ENCODE measurements at regions not wholly inside any gene's neighbourhood (a gene's known extent, or its start where the extent isn't known, plus 50 kb on each side); places are given as distances from the start of the nearest gene placed in this dataset.

DNA sequence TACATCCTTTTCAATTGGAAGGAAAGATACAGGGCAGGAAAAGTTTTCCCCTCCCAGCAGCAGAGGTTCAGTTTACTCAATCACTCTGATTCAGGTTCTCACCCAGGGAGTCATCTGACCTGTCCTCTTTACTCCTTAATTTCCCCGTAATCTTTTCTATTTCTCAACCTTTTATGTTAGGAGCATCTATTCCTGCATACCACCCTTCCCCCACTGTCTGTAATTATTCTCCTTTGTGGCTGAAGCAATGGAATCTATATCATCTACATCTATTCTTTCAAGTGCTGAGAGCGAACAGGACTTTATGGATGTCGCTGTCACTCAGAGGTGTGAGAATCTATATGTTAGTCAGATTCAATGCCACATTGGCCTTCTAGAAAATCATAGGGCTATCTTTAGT is 175.2 kb downstream of the NOL4 start:
- Histone ChIP-seq H3K4me1 (no peaks in the 10 kb centered on the region), H3K27me3 (no peaks in the 10 kb centered on the region), H3K27ac (no peak overlapping the region), H3K36me3 (no peaks in the 10 kb centered on the region), H3K4me3 (no peak overlapping the region), H3K9me3 (no peaks in the 10 kb centered on the region)
- TF ChIP-seq EP300 (IDR thresholded peaks at IDR 0.05) (no peak), POLR2A (IDR thresholded peaks at IDR 0.05) (no peak)
- TF ChIP-seq, protein P1, sequence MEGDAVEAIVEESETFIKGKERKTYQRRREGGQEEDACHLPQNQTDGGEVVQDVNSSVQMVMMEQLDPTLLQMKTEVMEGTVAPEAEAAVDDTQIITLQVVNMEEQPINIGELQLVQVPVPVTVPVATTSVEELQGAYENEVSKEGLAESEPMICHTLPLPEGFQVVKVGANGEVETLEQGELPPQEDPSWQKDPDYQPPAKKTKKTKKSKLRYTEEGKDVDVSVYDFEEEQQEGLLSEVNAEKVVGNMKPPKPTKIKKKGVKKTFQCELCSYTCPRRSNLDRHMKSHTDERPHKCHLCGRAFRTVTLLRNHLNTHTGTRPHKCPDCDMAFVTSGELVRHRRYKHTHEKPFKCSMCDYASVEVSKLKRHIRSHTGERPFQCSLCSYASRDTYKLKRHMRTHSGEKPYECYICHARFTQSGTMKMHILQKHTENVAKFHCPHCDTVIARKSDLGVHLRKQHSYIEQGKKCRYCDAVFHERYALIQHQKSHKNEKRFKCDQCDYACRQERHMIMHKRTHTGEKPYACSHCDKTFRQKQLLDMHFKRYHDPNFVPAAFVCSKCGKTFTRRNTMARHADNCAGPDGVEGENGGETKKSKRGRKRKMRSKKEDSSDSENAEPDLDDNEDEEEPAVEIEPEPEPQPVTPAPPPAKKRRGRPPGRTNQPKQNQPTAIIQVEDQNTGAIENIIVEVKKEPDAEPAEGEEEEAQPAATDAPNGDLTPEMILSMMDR (IDR thresholded peaks at IDR 0.05) = no peak
- DNase-seq (ENCODE audit: low spot score in 2 of 2) = no peak
- WGBS, 2 donors = 77 to 90% methylated on average over 3 of the region's 3 CpGs

DNA sequence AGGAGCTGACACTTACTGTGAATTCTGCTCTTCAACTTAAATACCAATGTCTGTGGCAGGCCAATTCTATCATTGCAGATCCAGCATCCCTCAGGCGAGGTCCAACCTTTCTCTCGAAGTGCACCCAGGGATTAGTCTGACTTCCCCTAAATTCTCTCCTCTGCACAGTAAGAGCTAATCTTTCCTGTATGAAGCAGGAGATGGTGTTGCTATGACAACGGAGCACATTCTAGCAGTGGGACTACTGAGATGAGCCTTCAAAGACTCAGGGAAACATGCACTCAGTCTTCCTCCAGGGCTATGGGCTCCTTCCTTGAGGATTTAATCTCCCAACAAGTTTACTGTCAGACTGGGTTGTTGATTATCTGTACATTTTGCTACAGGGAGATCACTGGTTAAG is 176.3 kb downstream of the NOL4 start:
- H3K9me3 ChIP-seq = no peaks in the 10 kb centered on the region
- no peak for DNase-seq (ENCODE audit: low spot score in 2 of 2)
- H3K27me3 ChIP-seq = no peaks in the 10 kb centered on the region
- 85 to 86% methylated on average over 3 of the region's 3 CpGs for WGBS, 2 donors
- H3K4me3 ChIP-seq = no peak overlapping the region
- no peak for TF ChIP-seq EP300 (IDR thresholded peaks at IDR 0.05)
- TF ChIP-seq POLR2A (IDR thresholded peaks at IDR 0.05) = no peak
- TF ChIP-seq, protein P1 (IDR thresholded peaks at IDR 0.05) = no peak
- no peaks in the 10 kb centered on the region for H3K4me1 ChIP-seq
- no peak overlapping the region for H3K27ac ChIP-seq
- H3K36me3 ChIP-seq = no peaks in the 10 kb centered on the region

DNA sequence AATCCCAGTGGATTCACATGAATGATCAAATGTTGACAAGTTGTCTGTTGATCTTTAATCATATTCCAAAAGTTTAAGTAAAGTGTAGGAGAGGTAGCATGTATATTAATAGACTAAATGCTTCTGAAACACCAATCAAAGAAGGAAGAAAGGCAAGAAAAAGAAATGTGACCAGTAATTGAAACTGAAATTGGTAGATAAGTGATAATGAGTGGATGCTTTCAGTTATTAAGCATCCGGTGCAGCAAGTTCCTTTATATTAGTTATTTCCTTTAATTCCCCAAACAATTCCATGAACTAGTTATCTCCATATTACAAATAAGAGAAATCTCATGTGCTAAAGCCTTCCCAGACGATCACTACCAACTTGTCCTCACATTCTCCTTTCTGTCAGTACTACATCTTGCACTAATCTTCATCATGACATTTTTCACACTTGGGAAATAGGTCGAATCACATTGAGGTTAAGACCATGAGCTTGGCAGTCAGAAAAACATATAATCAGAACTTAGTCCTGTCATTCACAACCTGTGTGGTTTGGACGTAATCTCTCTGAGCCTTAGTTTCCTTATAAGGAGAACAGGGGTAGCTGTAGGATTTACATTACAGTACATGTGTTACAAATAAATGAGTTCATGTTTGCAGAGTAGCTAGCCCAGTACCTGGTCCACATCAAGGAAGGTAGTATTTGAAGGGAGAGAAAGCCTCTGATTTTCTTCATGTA is 182.1 kb downstream of the NOL4 start:
- Histone ChIP-seq H3K4me1 (peaks cover 0 to 3% (median 0%) of the 10 kb centered on the region in 4 donors), H3K27me3 (no peaks in the 10 kb centered on the region), H3K36me3 (no peaks in the 10 kb centered on the region), H3K27ac (no peak overlapping the region), H3K4me3 (no peak overlapping the region), H3K9me3 (no peaks in the 10 kb centered on the region)
- WGBS, 2 donors = 76 to 79% methylated on average over 4 of the region's 4 CpGs
- TF ChIP-seq POLR2A (IDR thresholded peaks at IDR 0.05) = no peak
- TF ChIP-seq, protein P1 (IDR thresholded peaks at IDR 0.05) = no peak
- TF ChIP-seq EP300 (IDR thresholded peaks at IDR 0.05) = no peak
- DNase-seq (ENCODE audit: low spot score in 2 of 2) = no peak

DNA sequence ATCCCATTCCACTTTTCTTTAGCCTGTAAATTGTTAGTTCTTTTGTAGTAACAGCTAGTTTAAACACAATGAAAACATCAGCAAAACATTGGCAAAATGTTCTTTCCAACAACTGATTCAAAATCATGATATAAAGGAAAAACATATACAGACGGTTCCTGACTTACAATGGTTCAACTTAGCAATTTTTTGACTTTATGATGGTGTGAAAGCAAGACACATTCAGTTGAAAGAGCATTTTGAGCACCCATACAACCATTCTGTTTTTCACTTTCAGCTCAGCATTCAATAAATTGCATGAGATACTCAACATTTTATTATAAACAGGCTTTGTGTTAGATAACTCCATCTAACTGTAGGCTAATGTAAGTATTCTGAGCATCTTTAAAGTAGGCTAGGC is 185.1 kb downstream of the NOL4 start:
- Histone ChIP-seq H3K4me3 (peak overlapping the region in 1 of 4 donors; percentile 23), H3K9me3 (no peaks in the 10 kb centered on the region), H3K27me3 (no peaks in the 10 kb centered on the region), H3K27ac (no peak overlapping the region), H3K36me3 (no peaks in the 10 kb centered on the region), H3K4me1 (peaks cover 0 to 3% (median 0%) of the 10 kb centered on the region in 4 donors)
- 29 to 43% methylated on average over 1 of the region's 1 CpG for WGBS, 2 donors
- TF ChIP-seq POLR2A (IDR thresholded peaks at IDR 0.05) = no peak
- TF ChIP-seq, protein P1 (IDR thresholded peaks at IDR 0.05) = no peak
- TF ChIP-seq EP300 (IDR thresholded peaks at IDR 0.05) = no peak
- no peak for DNase-seq (ENCODE audit: low spot score in 2 of 2)

DNA sequence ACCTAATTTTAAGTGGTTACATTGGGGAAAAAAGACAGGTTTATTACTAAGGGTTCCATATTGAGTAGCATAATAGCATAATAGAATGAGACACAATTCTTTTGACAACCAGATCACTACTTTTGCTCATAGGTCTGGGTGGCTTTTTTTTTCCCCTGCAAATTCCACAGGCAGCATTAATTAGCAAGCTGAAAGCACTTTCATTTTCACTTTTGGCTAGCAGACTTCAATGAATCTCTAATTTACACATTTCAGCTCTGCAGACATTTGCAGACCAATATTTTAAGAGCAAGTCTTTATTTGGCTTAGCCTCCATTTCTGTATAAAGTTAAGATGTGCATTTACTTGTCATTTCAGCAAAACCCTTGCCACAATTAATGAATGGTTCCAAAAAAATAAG is 185.5 kb downstream of the NOL4 start:
- Histone ChIP-seq H3K9me3 (no peaks in the 10 kb centered on the region), H3K4me1 (peaks cover 0 to 3% (median 0%) of the 10 kb centered on the region in 4 donors), H3K36me3 (no peaks in the 10 kb centered on the region), H3K27me3 (no peaks in the 10 kb centered on the region), H3K27ac (no peak overlapping the region), H3K4me3 (peak overlapping the region in 2 of 4 donors; percentile 13 to 23)
- no peak for DNase-seq (ENCODE audit: low spot score in 2 of 2)
- TF ChIP-seq EP300 (IDR thresholded peaks at IDR 0.05) = no peak

Data from tibial nerve (tissue), 4 donors.